GM12891 (cell line): ENCODE measurements at regions not wholly inside any gene's neighbourhood (a gene's known extent, or its start where the extent isn't known, plus 50 kb on each side); places are given as distances from the start of the nearest gene placed in this dataset.

Experiments
- DNase-seq: peaks from one replicate; pipeline ENCODE4 v3.0.0; 2011; ENCODE audit warnings: low spot score; ENCODE audit not compliant: insufficient read length
- FAIRE-seq: peaks from 2 replicates; lab custom pipeline; 2011; peaks lifted over from hg19 to GRCh38; lab: Jason Lieb, UNC
- PAX5 ChIP-seq: IDR thresholded peaks from 2 replicates; pipeline ENCODE4 v1.6.1; 2011; ENCODE audit warnings: low read length, moderate library complexity, mild to moderate bottlenecking; ENCODE audit not compliant: insufficient read depth, severe bottlenecking
- POLR2A ChIP-seq: IDR thresholded peaks from 2 replicates; pipeline ENCODE4 v1.6.1; 2011; ENCODE audit warnings: low read depth, low read length, control low read depth
- POLR2AphosphoS5 ChIP-seq: IDR thresholded peaks from 2 replicates; pipeline ENCODE4 v1.6.1; 2011; ENCODE audit warnings: low read depth, low read length, control low read depth
- POU2F2 ChIP-seq: IDR thresholded peaks from 2 replicates; pipeline ENCODE4 v1.6.1; 2011; ENCODE audit warnings: low read depth, mild to moderate bottlenecking, control low read depth, low read length, moderate library complexity
- SPI1 ChIP-seq: IDR thresholded peaks from 2 replicates; pipeline ENCODE4 v1.6.1; 2011; ENCODE audit warnings: low read depth, low read length, control low read depth
- TAF1 ChIP-seq: IDR thresholded peaks from 2 replicates; pipeline ENCODE4 v1.6.1; 2011; ENCODE audit warnings: low read depth, low read length, control low read depth

- TF ChIP-seq POLR2A (no peak), POU2F2 (no peak), SPI1 (no peak), TAF1 (no peak), PAX5 (no peak), POLR2AphosphoS5 (no peak)
- FAIRE-seq (no peak), DNase-seq (no peak)
Measured at GRCh38 chr12:90611048-90611447, 343.9 kb downstream of the CCER1 start.

- DNase-seq (no peak), FAIRE-seq (no peak)
- no peak for TF ChIP-seq SPI1
- no peak for TF ChIP-seq PAX5
- no peak for TF ChIP-seq POLR2A
- TF ChIP-seq TAF1, result no peak
- TF ChIP-seq POLR2AphosphoS5, result no peak
- no peak for TF ChIP-seq POU2F2
Measured at GRCh38 chr12:90593596-90594295, 361.2 kb downstream of the CCER1 start.

GRCh38 chr12:90589956-90590355 is 365.0 kb downstream of the CCER1 start:
- TF ChIP-seq TAF1 (no peak), POLR2AphosphoS5 (no peak), PAX5 (no peak), POU2F2 (no peak), SPI1 (no peak)
- DNase-seq (no peak), FAIRE-seq (no peak)

GRCh38 chr12:90585640-90586304 is 369.2 kb downstream of the CCER1 start:
- DNase-seq (no peak), FAIRE-seq (no peak)
- TF ChIP-seq SPI1 (no peak), TAF1 (no peak), POLR2A (no peak)

- FAIRE-seq, result no peak
- DNase-seq, result no peak
- TF ChIP-seq POLR2AphosphoS5 (no peak), PAX5 (no peak), POU2F2 (no peak), SPI1 (no peak), TAF1 (no peak), POLR2A (no peak)
Measured at GRCh38 chr12:90576707-90577106, 378.3 kb downstream of the CCER1 start.

GRCh38 chr12:90575995-90576394 is 379.0 kb downstream of the CCER1 start:
- FAIRE-seq, result no peak
- no peak for DNase-seq
- TF ChIP-seq POLR2AphosphoS5, result no peak
- TF ChIP-seq PAX5, result no peak
- TF ChIP-seq POLR2A, result no peak
- no peak for TF ChIP-seq SPI1
- no peak for TF ChIP-seq TAF1

- FAIRE-seq (no peak), DNase-seq (no peak)
- TF ChIP-seq PAX5, result no peak
- TF ChIP-seq SPI1, result no peak
- no peak for TF ChIP-seq POU2F2
- TF ChIP-seq POLR2A, result no peak
- no peak for TF ChIP-seq POLR2AphosphoS5
- no peak for TF ChIP-seq TAF1
Measured at GRCh38 chr12:90574676-90575075, 380.3 kb downstream of the CCER1 start.

- FAIRE-seq (no peak), DNase-seq (no peak)
- no peak for TF ChIP-seq TAF1
- TF ChIP-seq POLR2A, result no peak
- TF ChIP-seq POU2F2, result no peak
- no peak for TF ChIP-seq SPI1
- TF ChIP-seq PAX5, result no peak
- no peak for TF ChIP-seq POLR2AphosphoS5
Measured at GRCh38 chr12:90572778-90573177, 382.2 kb downstream of the CCER1 start.

- no peak for FAIRE-seq
- TF ChIP-seq SPI1, result no peak
- no peak for TF ChIP-seq POLR2AphosphoS5
- no peak for TF ChIP-seq POU2F2
- no peak for TF ChIP-seq POLR2A
- no peak for TF ChIP-seq PAX5
- TF ChIP-seq TAF1, result no peak
Measured at GRCh38 chr12:90569685-90570084, 385.3 kb downstream of the CCER1 start.

GRCh38 chr12:90562671-90563070 is 392.3 kb downstream of the CCER1 start:
- FAIRE-seq (no peak), DNase-seq (no peak)
- no peak for TF ChIP-seq PAX5
- no peak for TF ChIP-seq POLR2A
- TF ChIP-seq SPI1, result no peak
- TF ChIP-seq POLR2AphosphoS5, result no peak
- no peak for TF ChIP-seq POU2F2
- no peak for TF ChIP-seq TAF1

More at GRCh38 chr12:90569685-90570084, 385.3 kb downstream of the CCER1 start:
- no peak for DNase-seq

- no peak for DNase-seq
- FAIRE-seq, result no peak
- TF ChIP-seq POU2F2 (no peak), TAF1 (no peak), PAX5 (no peak), SPI1 (no peak), POLR2A (no peak), POLR2AphosphoS5 (no peak)
Measured at GRCh38 chr12:90548595-90548994, 406.4 kb downstream of the CCER1 start.
